NCI-H345 (cell line): ENCODE measurements at regions not wholly inside any gene's neighbourhood (a gene's known extent, or its start where the extent isn't known, plus 50 kb on each side); places are given as distances from the start of the nearest gene placed in this dataset.

ENCODE experiments used
- DNase-seq: peaks from one replicate; lab custom pipeline; 2025; lab: John Stamatoyannopoulos, UW

- DNase-seq: no peak
Measured at GRCh38 chr6:85396159-85396808, 53.6 kb upstream of the NT5E start.

- no peak for DNase-seq
Measured at GRCh38 chr6:85395746-85396145, 54.1 kb upstream of the NT5E start.

GRCh38 chr6:85394853-85395538, 54.9 kb upstream of the NT5E start:
- DNase-seq: no peak

- no peak for DNase-seq
Measured at GRCh38 chr6:85394199-85394598, 55.7 kb upstream of the NT5E start.

GRCh38 chr6:85392379-85392778, 57.5 kb upstream of the NT5E start:
- DNase-seq: no peak

GRCh38 chr6:85390775-85391174, 59.1 kb upstream of the NT5E start:
- DNase-seq: no peak

- DNase-seq: no peak
Measured at GRCh38 chr6:85390105-85390728, 59.7 kb upstream of the NT5E start.

GRCh38 chr6:85389151-85389797, 60.6 kb upstream of the NT5E start:
- DNase-seq: no peak

GRCh38 chr6:85388531-85388930, 61.4 kb upstream of the NT5E start:
- no peak for DNase-seq

- DNase-seq: no peak
Measured at GRCh38 chr6:85385636-85386315, 64.1 kb upstream of the NT5E start.

- no peak for DNase-seq
Measured at GRCh38 chr6:85383042-85383441, 66.8 kb upstream of the NT5E start.

GRCh38 chr6:85382541-85382940, 67.3 kb upstream of the NT5E start:
- no peak for DNase-seq

- DNase-seq: no peak
Measured at GRCh38 chr6:85372915-85373270, 77.0 kb upstream of the NT5E start.

- DNase-seq: no peak
Measured at GRCh38 chr6:85372188-85372914, 77.5 kb upstream of the NT5E start.

GRCh38 chr6:85368631-85369030, 81.3 kb upstream of the NT5E start:
- no peak for DNase-seq

GRCh38 chr6:85364344-85364743, 85.5 kb upstream of the NT5E start:
- no peak for DNase-seq

GRCh38 chr6:85363870-85364269, 86.0 kb upstream of the NT5E start:
- no peak for DNase-seq

- no peak for DNase-seq
Measured at GRCh38 chr6:85362652-85363310, 87.1 kb upstream of the NT5E start.

- no peak for DNase-seq
Measured at GRCh38 chr6:85361643-85362014, 88.3 kb upstream of the NT5E start.

GRCh38 chr6:85360794-85361642, 88.9 kb upstream of the NT5E start:
- DNase-seq: no peak
